Activated T-cell treated with anti-CD3 and anti-CD28 coated beads, Interleukin-2, amount 50 U/mL, for 4 hours (primary cell): ENCODE measurements at regions not wholly inside any gene's neighbourhood (a gene's known extent, or its start where the extent isn't known, plus 50 kb on each side); places are given as distances from the start of the nearest gene placed in this dataset.
"Not testable (repeated sequence)": the region's sequence is repeated elsewhere in the genome, so short reads cannot be mapped to it uniquely, and the experiment has no call there.

Experiments used
- ATAC-seq, 2 donors: fragments of 200-7000 bp; cut with Tn5 transposase; one replicate each; pipeline ENCODE4 v1.10.0; 2021
- DNase-seq: peaks from one replicate; pipeline ENCODE4 v3.0.0-alpha.2; 2020
- H3K27me3 Mint-ChIP-seq: one replicate; pipeline ENCODE4 v1.8.0; 2021; ENCODE audit warnings: low read depth, mixed read lengths
- H3K36me3 Mint-ChIP-seq: one replicate; pipeline ENCODE4 v1.8.0; 2022; ENCODE audit warnings: mixed read lengths; ENCODE audit not compliant: insufficient read depth
- H3K4me1 Mint-ChIP-seq: one replicate; pipeline ENCODE4 v1.8.0; 2021; ENCODE audit warnings: low read depth, mixed read lengths
- H3K4me3 Mint-ChIP-seq: one replicate; pipeline ENCODE4 v1.8.0; 2021; ENCODE audit warnings: mild to moderate bottlenecking, moderate library complexity, mixed read lengths
- H3K9me3 Mint-ChIP-seq: one replicate; pipeline ENCODE4 v1.8.0; 2021; ENCODE audit warnings: mixed read lengths

DNA sequence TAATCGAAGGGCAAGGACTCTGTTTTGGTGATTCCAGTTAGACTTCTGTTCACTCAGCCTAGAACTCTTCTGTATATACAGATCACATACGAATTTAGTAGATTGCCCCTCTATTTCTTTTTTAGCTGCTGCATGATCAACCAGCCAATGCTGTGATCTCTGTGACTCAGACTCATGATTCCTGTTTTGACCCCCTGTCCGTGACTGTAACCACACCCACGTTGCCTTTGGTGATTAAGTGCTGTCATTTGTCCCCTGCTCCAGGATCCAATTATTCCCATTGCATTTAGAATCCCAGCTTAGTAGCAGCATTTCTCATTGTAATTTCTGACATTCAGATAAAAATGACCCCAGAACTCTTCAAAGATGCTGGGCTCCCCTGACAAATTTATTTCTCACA lies 545.7 kb downstream of the NPIPA7 start:
- H3K9me3 Mint-ChIP-seq = no peaks in the 10 kb centered on the region

DNA sequence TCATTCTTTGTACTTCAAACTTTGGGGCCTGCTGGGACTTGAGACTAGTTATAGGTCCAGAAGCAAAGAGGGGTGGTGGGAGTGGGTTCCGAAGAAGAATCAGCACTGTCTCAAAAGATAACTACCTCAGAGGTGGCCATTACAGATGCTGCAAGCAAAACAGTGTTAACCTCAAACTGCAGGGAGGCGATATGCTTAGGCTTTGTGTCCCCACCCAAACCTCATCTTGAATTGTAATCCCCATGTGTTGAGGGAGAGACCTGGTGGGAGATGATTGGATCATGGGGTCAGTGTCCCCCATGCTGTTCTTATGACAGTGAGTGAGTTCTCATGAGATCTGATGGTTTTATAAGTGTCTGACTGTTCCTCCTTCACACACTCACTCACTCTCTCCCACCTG lies 545.3 kb downstream of the XYLT1 start:
- Mint-ChIP-seq H3K4me1 (no peaks in the 10 kb centered on the region), H3K4me3 (no peak overlapping the region), H3K9me3 (no peaks in the 10 kb centered on the region), H3K27me3 (no peaks in the 10 kb centered on the region), H3K36me3 (no peaks in the 10 kb centered on the region)
- no peak for DNase-seq
- no peak for ATAC-seq

More for the DNA sequence above, 545.7 kb downstream of the NPIPA7 start:
- Mint-ChIP-seq H3K4me1 (no peaks in the 10 kb centered on the region), H3K27me3 (peaks cover 3% of the 10 kb centered on the region), H3K36me3 (no peaks in the 10 kb centered on the region), H3K4me3 (no peak overlapping the region)
- ATAC-seq = no peak
- DNase-seq = no peak

DNA sequence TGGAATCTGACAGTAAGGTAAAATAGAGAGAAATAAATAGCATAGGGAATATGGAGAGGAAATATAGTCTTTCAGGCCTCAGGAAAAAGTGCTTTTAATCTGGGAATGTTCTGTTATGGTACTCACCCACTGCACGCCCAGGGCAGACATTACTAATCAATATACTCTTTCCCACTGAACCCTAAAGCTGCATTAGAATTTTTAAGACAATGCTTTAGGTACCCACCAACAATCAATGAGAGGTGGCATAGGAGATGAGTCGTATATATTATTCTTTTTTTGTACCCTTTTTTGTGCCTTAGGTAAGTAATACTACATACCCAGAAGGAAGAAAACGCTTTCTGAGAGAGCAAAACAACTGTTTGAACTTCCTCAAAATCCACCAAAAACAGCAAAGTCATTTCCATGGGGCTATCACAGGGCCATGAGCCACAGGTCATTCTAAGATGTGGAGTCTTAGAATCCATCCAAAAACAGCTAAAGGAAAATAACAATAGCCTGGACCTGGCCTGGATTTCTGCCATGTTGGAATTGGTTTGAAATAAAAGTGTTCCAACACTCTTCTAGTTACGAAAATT lies 542.1 kb downstream of the XYLT1 start:
- no peaks in the 10 kb centered on the region for H3K27me3 Mint-ChIP-seq
- DNase-seq (no peak), ATAC-seq (no peak)
- H3K9me3 Mint-ChIP-seq = no peaks in the 10 kb centered on the region
- no peak overlapping the region for H3K4me3 Mint-ChIP-seq
- no peaks in the 10 kb centered on the region for H3K36me3 Mint-ChIP-seq
- H3K4me1 Mint-ChIP-seq = no peaks in the 10 kb centered on the region

GRCh38 chr16:16930309-16931000 lies 540.3 kb downstream of the XYLT1 start:
- ATAC-seq (no peak), DNase-seq (no peak)
- Mint-ChIP-seq H3K36me3 (no peaks in the 10 kb centered on the region), H3K4me1 (no peaks in the 10 kb centered on the region), H3K4me3 (no peak overlapping the region), H3K9me3 (no peaks in the 10 kb centered on the region), H3K27me3 (no peaks in the 10 kb centered on the region)

GRCh38 chr16:16933861-16934260 lies 536.9 kb downstream of the XYLT1 start:
- Mint-ChIP-seq H3K4me3 (no peak overlapping the region), H3K4me1 (no peaks in the 10 kb centered on the region), H3K36me3 (no peaks in the 10 kb centered on the region), H3K9me3 (no peaks in the 10 kb centered on the region), H3K27me3 (peaks cover 2% of the 10 kb centered on the region)
- ATAC-seq = no peak
- no peak for DNase-seq

GRCh38 chr16:16934660-16935059 lies 536.1 kb downstream of the XYLT1 start:
- Mint-ChIP-seq H3K9me3 (no peaks in the 10 kb centered on the region), H3K27me3 (peaks cover 2% of the 10 kb centered on the region), H3K4me1 (no peaks in the 10 kb centered on the region), H3K4me3 (no peak overlapping the region), H3K36me3 (no peaks in the 10 kb centered on the region)
- DNase-seq (no peak), ATAC-seq (no peak)

DNA sequence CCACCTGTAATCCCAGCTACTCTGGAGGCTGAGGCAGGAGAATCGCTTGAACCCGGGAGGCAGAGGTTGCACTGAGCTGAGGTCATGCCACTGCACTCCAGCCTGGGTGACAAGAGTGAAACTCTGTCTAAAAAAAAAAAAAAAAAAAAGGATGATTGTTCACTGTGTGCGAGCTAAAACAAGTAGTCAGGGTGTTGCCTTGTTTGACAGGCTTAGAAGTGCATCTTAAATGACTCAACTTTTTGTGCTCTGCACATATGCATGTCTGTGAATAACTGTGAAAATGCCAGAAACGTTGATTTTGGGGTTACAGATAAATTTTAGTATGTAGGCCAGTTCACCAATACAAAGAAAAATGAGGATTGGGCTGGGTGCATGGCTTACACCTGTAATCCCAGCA lies 534.9 kb downstream of the XYLT1 start:
- H3K4me1 Mint-ChIP-seq, H3K9me3 Mint-ChIP-seq, DNase-seq, H3K36me3 Mint-ChIP-seq, H3K4me3 Mint-ChIP-seq, H3K27me3 Mint-ChIP-seq, ATAC-seq: not testable (repeated sequence)

DNA sequence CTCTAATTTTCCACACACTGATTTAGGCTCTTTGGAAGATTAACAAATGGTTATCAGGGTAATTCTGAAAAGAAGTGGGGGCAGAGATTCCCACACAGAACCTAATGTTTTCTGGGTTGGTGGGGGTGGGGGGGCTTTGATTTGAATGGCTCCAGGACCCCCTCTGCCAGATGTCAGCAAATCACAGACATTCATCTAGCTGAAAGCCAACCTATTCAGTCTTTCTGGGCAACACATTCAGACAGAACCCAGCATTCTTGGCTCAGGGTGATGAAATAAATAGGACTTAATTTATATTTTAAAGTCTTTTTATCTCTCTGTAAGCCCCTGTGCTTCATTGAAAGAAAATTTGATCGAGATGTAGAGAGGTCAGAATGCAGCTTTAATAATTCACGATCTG lies 533.2 kb downstream of the XYLT1 start:
- H3K4me1 Mint-ChIP-seq = no peaks in the 10 kb centered on the region
- H3K9me3 Mint-ChIP-seq = no peaks in the 10 kb centered on the region
- no peak overlapping the region for H3K4me3 Mint-ChIP-seq
- peaks cover 7% of the 10 kb centered on the region for H3K27me3 Mint-ChIP-seq
- DNase-seq (no peak), ATAC-seq (no peak)
- no peaks in the 10 kb centered on the region for H3K36me3 Mint-ChIP-seq

DNA sequence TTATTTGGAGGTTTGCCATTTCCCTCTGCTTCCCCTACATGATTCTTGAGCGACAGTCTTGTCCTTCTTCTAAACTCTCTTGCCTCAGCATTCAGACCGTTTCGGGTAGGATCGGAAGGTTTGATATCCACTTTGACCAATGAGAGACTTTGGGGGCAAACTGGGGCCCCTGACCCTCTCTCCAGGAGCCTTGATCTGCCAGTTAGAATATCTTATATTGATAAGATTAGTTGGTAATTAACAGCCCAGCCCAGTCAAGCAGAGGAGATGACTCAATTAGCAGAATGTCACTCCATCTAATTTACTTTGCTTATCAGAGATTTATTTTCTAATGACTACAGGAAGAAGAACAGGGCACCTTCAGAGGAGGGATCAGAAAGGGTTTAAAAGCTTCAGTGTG lies 532.8 kb downstream of the XYLT1 start:
- Mint-ChIP-seq H3K9me3 (no peaks in the 10 kb centered on the region), H3K4me1 (no peaks in the 10 kb centered on the region), H3K4me3 (no peak overlapping the region)

GRCh38 chr16:16938980-16939379 lies 531.8 kb downstream of the XYLT1 start:
- no peaks in the 10 kb centered on the region for H3K4me1 Mint-ChIP-seq
- ATAC-seq (no peak), DNase-seq (no peak)
- H3K9me3 Mint-ChIP-seq = no peaks in the 10 kb centered on the region
- H3K36me3 Mint-ChIP-seq = no peaks in the 10 kb centered on the region
- peaks cover 7% of the 10 kb centered on the region for H3K27me3 Mint-ChIP-seq
- H3K4me3 Mint-ChIP-seq = no peak overlapping the region

More for the DNA sequence above, 532.8 kb downstream of the XYLT1 start:
- H3K27me3 Mint-ChIP-seq = peaks cover 7% of the 10 kb centered on the region
- ATAC-seq (no peak), DNase-seq (no peak)
- H3K36me3 Mint-ChIP-seq = no peaks in the 10 kb centered on the region

DNA sequence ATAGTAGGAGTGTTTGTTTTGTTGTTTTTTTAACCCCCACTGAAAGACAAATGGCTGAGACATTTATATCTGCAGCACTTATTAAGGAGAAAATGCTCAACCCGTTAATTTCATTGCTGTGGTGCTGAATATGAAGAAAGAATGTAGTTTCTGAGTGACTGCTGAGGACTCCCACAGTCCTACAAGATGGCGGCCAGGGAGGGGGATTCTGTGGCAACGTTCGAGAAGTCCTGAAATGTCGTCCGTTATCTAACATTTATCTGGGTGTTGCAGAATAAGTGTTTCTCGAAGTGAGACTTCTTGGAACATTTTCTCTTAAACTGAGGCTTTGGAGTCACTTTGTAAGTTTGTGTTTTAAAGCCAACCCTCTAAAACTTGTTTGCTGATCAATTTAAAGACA lies 530.4 kb downstream of the XYLT1 start:
- no peaks in the 10 kb centered on the region for H3K9me3 Mint-ChIP-seq
- ATAC-seq (no peak), DNase-seq (no peak)
- H3K36me3 Mint-ChIP-seq = no peaks in the 10 kb centered on the region
- H3K4me1 Mint-ChIP-seq = no peaks in the 10 kb centered on the region
- H3K27me3 Mint-ChIP-seq = peaks cover 7% of the 10 kb centered on the region
- H3K4me3 Mint-ChIP-seq = no peak overlapping the region

DNA sequence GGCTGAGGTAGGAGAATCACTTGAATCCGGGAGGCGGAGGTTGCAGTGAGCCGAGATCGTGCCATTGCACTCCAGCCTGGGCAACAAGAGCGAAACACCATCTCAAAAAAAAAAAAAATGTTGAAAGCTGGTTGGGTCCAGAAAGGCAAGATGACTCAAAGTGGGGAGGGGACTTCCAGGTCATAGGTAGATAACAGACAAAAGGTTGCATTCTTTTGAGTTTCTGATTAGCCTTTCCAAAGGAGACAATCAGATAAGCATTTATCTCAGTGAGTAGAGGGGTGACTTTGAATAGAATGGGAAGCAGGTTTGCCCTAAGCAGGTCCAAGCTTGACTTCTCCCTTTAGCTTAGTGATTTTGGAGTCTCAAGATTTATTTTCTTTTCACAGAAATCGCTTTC lies 527.9 kb downstream of the XYLT1 start:
- not testable (repeated sequence) for H3K9me3 Mint-ChIP-seq, H3K27me3 Mint-ChIP-seq, H3K4me1 Mint-ChIP-seq, H3K4me3 Mint-ChIP-seq, DNase-seq, H3K36me3 Mint-ChIP-seq, ATAC-seq

DNA sequence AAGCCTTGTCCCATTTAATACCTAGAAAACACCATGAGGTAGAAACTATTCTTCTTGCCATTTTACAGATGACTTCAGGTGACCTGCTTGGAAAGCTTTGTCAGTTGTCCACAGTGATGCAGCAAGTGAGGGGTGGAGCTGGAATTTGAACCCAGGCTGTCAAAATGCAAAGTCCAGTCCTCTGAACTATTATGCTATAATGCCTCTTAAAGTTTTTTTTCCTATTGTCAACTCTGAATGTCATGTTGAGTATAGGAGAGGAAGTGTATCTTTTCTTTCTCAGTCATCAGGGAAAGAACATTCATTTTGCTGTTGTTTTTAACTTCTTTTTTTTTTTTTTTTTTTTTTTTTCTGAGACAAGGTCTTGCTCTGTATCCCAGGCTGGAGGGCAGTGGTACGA lies 525.6 kb downstream of the XYLT1 start:
- Mint-ChIP-seq H3K9me3 (peaks cover 8% of the 10 kb centered on the region), H3K27me3 (peaks cover 7% of the 10 kb centered on the region), H3K4me1 (no peaks in the 10 kb centered on the region), H3K36me3 (no peaks in the 10 kb centered on the region), H3K4me3 (no peak overlapping the region)
- ATAC-seq (no peak), DNase-seq (no peak)

DNA sequence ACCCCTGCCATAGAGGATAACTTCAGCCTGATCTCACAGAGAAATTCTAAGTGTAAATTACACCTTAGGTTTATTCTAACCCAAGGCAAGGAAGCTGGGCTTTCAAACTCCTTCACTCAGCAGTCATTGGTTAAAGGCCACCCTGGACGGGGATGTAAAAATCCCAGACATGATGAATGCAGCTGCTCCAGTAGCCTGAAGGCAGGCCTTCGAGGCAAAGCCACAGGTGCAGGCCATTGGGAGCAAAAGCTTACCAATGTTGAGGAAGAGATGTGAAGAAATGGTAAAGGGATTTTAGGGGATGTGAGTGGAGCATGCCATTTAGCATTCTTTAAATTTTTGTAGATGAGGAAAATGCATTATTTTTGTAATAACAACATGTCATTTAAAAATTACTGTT lies 514.4 kb downstream of the XYLT1 start:
- Mint-ChIP-seq H3K4me1 (no peaks in the 10 kb centered on the region), H3K9me3 (no peaks in the 10 kb centered on the region), H3K4me3 (no peak overlapping the region), H3K36me3 (no peaks in the 10 kb centered on the region), H3K27me3 (no peaks in the 10 kb centered on the region)
- no peak for DNase-seq
- no peak for ATAC-seq

DNA sequence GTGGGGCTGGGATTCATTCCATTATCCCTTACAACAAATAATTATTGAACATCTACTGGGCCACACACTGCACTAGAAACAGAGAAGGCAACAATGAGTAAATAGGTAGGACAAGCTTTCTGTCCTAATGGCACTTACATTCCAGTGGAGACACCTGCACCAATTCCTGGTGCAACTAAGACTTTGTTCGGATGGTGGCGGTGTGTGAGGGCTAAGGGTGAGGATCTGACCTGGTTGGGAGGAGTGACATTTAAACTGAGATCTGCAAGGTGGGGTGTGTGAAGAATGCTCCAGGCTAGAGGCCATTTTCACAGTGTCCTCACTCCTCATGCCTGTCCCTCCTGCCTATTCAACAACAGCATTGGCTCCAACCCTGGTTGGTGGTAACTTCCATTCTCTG lies 510.0 kb downstream of the XYLT1 start:
- DNase-seq (no peak), ATAC-seq (no peak)
- no peaks in the 10 kb centered on the region for H3K4me1 Mint-ChIP-seq
- H3K4me3 Mint-ChIP-seq = no peak overlapping the region
- H3K36me3 Mint-ChIP-seq = no peaks in the 10 kb centered on the region
- H3K9me3 Mint-ChIP-seq = peaks cover 5% of the 10 kb centered on the region
- no peaks in the 10 kb centered on the region for H3K27me3 Mint-ChIP-seq
